HepG2 (cell line): ENCODE measurements at regions not wholly inside any gene's neighbourhood (a gene's known extent, or its start where the extent isn't known, plus 50 kb on each side); places are given as distances from the start of the nearest gene placed in this dataset.

Experiments
- E2F1 ChIP-seq: sonication (generic); formaldehyde crosslinking; IDR thresholded peaks from 2 replicates; pipeline ENCODE4 v1.5.0; 2020; ENCODE audit warnings: missing genetic modification reagents
- POLR2AphosphoS5 ChIP-seq: IDR thresholded peaks from 2 replicates; pipeline ENCODE4 v1.6.1; 2012; ENCODE audit warnings: low read depth, low read length
- RFX1 ChIP-seq: fragments of 450-650 bp; IDR thresholded peaks from 2 replicates; pipeline ENCODE4 v1.6.1; 2017
- SMC3 ChIP-seq: IDR thresholded peaks from 2 replicates; pipeline ENCODE4 v1.6.1; 2011; ENCODE audit warnings: low read length, improper control_type of control experiment
- TARDBP ChIP-seq: sonication (generic); formaldehyde crosslinking; IDR thresholded peaks from 2 replicates; pipeline ENCODE4 v1.8.0; 2022; ENCODE audit warnings: mild to moderate bottlenecking, missing genetic modification reagents
- TCF7L2 ChIP-seq: IDR thresholded peaks from 2 replicates; pipeline ENCODE4 v1.6.1; 2011; ENCODE audit warnings: mild to moderate bottlenecking, low read depth, low read length, moderate library complexity
- TF ChIP-seq, protein P1 (sequence below): sonication (generic); formaldehyde crosslinking; IDR thresholded peaks from 2 replicates; pipeline ENCODE4 v1.5.0; 2020; ENCODE audit warnings: mild to moderate bottlenecking, missing genetic modification reagents, moderate library complexity

- no peak for TF ChIP-seq TCF7L2
- TF ChIP-seq, protein P1, sequence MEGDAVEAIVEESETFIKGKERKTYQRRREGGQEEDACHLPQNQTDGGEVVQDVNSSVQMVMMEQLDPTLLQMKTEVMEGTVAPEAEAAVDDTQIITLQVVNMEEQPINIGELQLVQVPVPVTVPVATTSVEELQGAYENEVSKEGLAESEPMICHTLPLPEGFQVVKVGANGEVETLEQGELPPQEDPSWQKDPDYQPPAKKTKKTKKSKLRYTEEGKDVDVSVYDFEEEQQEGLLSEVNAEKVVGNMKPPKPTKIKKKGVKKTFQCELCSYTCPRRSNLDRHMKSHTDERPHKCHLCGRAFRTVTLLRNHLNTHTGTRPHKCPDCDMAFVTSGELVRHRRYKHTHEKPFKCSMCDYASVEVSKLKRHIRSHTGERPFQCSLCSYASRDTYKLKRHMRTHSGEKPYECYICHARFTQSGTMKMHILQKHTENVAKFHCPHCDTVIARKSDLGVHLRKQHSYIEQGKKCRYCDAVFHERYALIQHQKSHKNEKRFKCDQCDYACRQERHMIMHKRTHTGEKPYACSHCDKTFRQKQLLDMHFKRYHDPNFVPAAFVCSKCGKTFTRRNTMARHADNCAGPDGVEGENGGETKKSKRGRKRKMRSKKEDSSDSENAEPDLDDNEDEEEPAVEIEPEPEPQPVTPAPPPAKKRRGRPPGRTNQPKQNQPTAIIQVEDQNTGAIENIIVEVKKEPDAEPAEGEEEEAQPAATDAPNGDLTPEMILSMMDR (CRISPR knock-in tag): no peak
- no peak for TF ChIP-seq SMC3
- no peak for TF ChIP-seq RFX1
- no peak for TF ChIP-seq TARDBP (CRISPR knock-in tag)
- TF ChIP-seq E2F1 (CRISPR knock-in tag): no peak
- no peak for TF ChIP-seq POLR2AphosphoS5
Observed at GRCh38 chr2:133859578-133859977, 291.3 kb upstream of the NCKAP5 start.
